HepG2 (cell line): ENCODE measurements at regions not wholly inside any gene's neighbourhood (a gene's known extent, or its start where the extent isn't known, plus 50 kb on each side); places are given as distances from the start of the nearest gene placed in this dataset.

ENCODE experiments used
- ATAC-seq: fragments of 200-7000 bp; cut with Tn5 transposase; 3 replicates; pipeline ENCODE4 v1.9.1; 2020; ENCODE audit warnings: mild to moderate bottlenecking, moderate library complexity
- BruUV-seq: library from RNA; stranded (reverse); fragments of 400-500 nt; replicated peaks from 2 replicates; lab custom pipeline; 2021; lab: Mats Ljungman, UMichigan
- CTCF ChIA-PET: fragments of 300-600 bp; formaldehyde crosslinking; extraction: SDS; loops from one replicate; lab custom pipeline; 2021; ENCODE audit warnings: low total read pairs, inconsistent platforms, low intra/inter-chr PET ratio; lab: Yijun Ruan, JAX
- POLR2A ChIA-PET: fragments of 350-600 bp; sonication (Branson Sonifier 250); formaldehyde crosslinking; loops from one replicate; lab custom pipeline; 2020; ENCODE audit warnings: antibody characterized with exemption, inconsistent platforms; lab: Yijun Ruan, JAX
- DNase-seq: peaks from one replicate; pipeline ENCODE4 v3.0.0-alpha.2; 2015; ENCODE audit warnings: low spot score
- FAIRE-seq: peaks from 3 replicates; lab custom pipeline; 2011; peaks lifted over from hg19 to GRCh38; lab: Jason Lieb, UNC
- H2AFZ ChIP-seq: one replicate; pipeline ENCODE4 v1.6.1; 2011; ENCODE audit warnings: low read length, inconsistent platforms
- H3K27ac ChIP-seq: fragments of 300-600 bp; 3 replicates; pipeline ENCODE4 v1.8.0; 2011; ENCODE audit warnings: mixed run types, mild to moderate bottlenecking, mixed read lengths, low read length, inconsistent platforms; ENCODE audit not compliant: insufficient read depth; ENCODE audit errors: extremely low read length
- H3K27me3 ChIP-seq, 2 experiments: fragments of 200-600 bp in 1 of 2; 2 replicates in 1 of 2; 3 replicates in 1 of 2; pipeline versions ENCODE4 v1.6.0 to v1.8.0; 2011; ENCODE audit warnings: low read length in 2 of 2, mild to moderate bottlenecking in 2 of 2, moderate library complexity in 2 of 2, inconsistent platforms in 1 of 2; ENCODE audit not compliant: insufficient read depth in 2 of 2, control insufficient read depth in 1 of 2
- H3K36me3 ChIP-seq, 2 experiments: fragments of 200-600 bp in 1 of 2; replicated peaks in 1 of 2; 2 replicates in 1 of 2; 3 replicates in 1 of 2; pipeline versions ENCODE4 v1.5.1 to v1.8.0; 2011; ENCODE audit warnings: low read length in 2 of 2, inconsistent platforms in 1 of 2; ENCODE audit not compliant: insufficient read depth in 2 of 2, control insufficient read depth in 1 of 2
- H3K4me1 ChIP-seq: 2 replicates; pipeline ENCODE4 v1.5.1; 2012; ENCODE audit warnings: low read length, inconsistent platforms; ENCODE audit not compliant: insufficient read depth
- H3K4me2 ChIP-seq: 2 replicates; pipeline ENCODE4 v1.6.0; 2011; ENCODE audit warnings: low read depth, low read length, inconsistent platforms
- H3K4me3 ChIP-seq, 3 experiments: fragments of 200-600 bp in 1 of 3; sonication (generic), shearing (Covaris generic) in 1 of 3; replicated peaks in 1 of 3; 2 replicates each; pipeline ENCODE4 v1.5.1; 2011 to 2016; ENCODE audit warnings: low read length in 3 of 3, inconsistent platforms in 2 of 3, low read depth in 2 of 3, mild to moderate bottlenecking in 2 of 3, control low read depth in 1 of 3, mixed read lengths in 1 of 3; ENCODE audit not compliant: insufficient read depth in 1 of 3
- H3K79me2 ChIP-seq: one replicate; pipeline ENCODE4 v1.6.1; 2011; ENCODE audit warnings: low read length, inconsistent platforms; ENCODE audit not compliant: insufficient read depth
- H3K9ac ChIP-seq: 2 replicates; pipeline ENCODE4 v1.6.0; 2011; ENCODE audit warnings: mild to moderate bottlenecking, low read depth, low read length, inconsistent platforms; ENCODE audit not compliant: insufficient read depth
- H3K9me3 ChIP-seq: 2 replicates; pipeline ENCODE4 v1.5.1; 2012; ENCODE audit warnings: mild to moderate bottlenecking, low read length
- H4K20me1 ChIP-seq: 2 replicates; pipeline ENCODE4 v1.6.0; 2011; ENCODE audit warnings: inconsistent platforms, mild to moderate bottlenecking, low read length, moderate library complexity; ENCODE audit not compliant: insufficient read depth
- DMAP1 ChIP-seq: IDR thresholded peaks from 2 replicates; pipeline ENCODE4 v1.6.1; 2016
- FUBP1 ChIP-seq: sonication (generic); formaldehyde crosslinking; IDR thresholded peaks from 2 replicates; pipeline ENCODE4 v1.5.1; 2020; ENCODE audit warnings: missing genetic modification reagents, mild to moderate bottlenecking, borderline replicate concordance
- HDAC6 ChIP-seq: fragments of 200-600 bp; sonication (generic); IDR thresholded peaks from 2 replicates; pipeline ENCODE4 v1.7.0; 2017; ENCODE audit warnings: mild to moderate bottlenecking, antibody characterized with exemption, low read length, low read depth
- PCBP2 ChIP-seq: fragments of 200-400 bp; formaldehyde crosslinking; optimal IDR thresholded peaks from 2 replicates; pipeline ENCODE3; 2018; ENCODE audit warnings: low read length, low read depth; ENCODE audit not compliant: poor library complexity, severe bottlenecking
- ZNF276 ChIP-seq: sonication (generic); formaldehyde crosslinking; IDR thresholded peaks from 2 replicates; pipeline ENCODE4 v1.4.0; 2020; ENCODE audit warnings: mild to moderate bottlenecking, low read depth, missing genetic modification reagents
- ZNF296 ChIP-seq: sonication (generic); formaldehyde crosslinking; conservative IDR thresholded peaks from 2 replicates; pipeline ENCODE4 v1.5.0; 2020; ENCODE audit warnings: mild to moderate bottlenecking, missing genetic modification reagents
- WGBS: methylation state at CpG from one replicate; pipeline ENCODE4 v1.1.6; 2017; ENCODE audit warnings: low lambda C conversion rate; 5-methylcytosine and 5-hydroxymethylcytosine counted together
- in situ Hi-C: cut with HindIII; loops from 2 replicates; pipeline ENCODE4 v1.10.0; 2017; ENCODE audit warnings: low pct_unique_long_range_greater_than_20kb; ENCODE audit not compliant: extremely low pct_ligation_motif_present
- intact Hi-C: fragments of 100-400 bp; cut with micrococcal nuclease; formaldehyde crosslinking; loops from one replicate; pipeline ENCODE4 v1.10.0; 2022; ENCODE audit not compliant: unreplicated experiment

GRCh38 chr13:89923052-89923451, 1424.4 kb upstream of the MIR17HG start:
- no peaks in the 10 kb centered on the region for H4K20me1 ChIP-seq
- no peaks in the 10 kb centered on the region for H3K36me3 ChIP-seq
- H3K4me2 ChIP-seq: no peak overlapping the region
- intact Hi-C loops: no loop called here
- no peak for ATAC-seq
- no peak for DNase-seq
- 2% methylated on average over 2 of the region's 2 CpGs for WGBS
- no peaks in the 10 kb centered on the region for H3K79me2 ChIP-seq
- ChIA-PET CTCF (no interaction called here), POLR2A (no interaction called here)
- no peak for FAIRE-seq
- no peak overlapping the region for H2AFZ ChIP-seq
- no peaks in the 10 kb centered on the region for H3K9me3 ChIP-seq
- no peak overlapping the region for H3K9ac ChIP-seq
- in situ Hi-C loops: no loop called here
- BruUV-seq: no TSS peak
- H3K27me3 ChIP-seq: no peaks in the 10 kb centered on the region; a peak in 1 of 5 replicates
- H3K4me3 ChIP-seq: no peak overlapping the region
- TF ChIP-seq ZNF296 (CRISPR knock-in tag): no peak
- H3K27ac ChIP-seq: no peak overlapping the region
- H3K4me1 ChIP-seq: no peaks in the 10 kb centered on the region

- Histone ChIP-seq H3K27ac (no peak overlapping the region), H3K36me3 (no peaks in the 10 kb centered on the region), H3K27me3 (no peaks in the 10 kb centered on the region; a peak in 1 of 5 replicates), H3K4me3 (no peak overlapping the region), H2AFZ (no peak overlapping the region), H3K9ac (no peak overlapping the region), H3K79me2 (no peaks in the 10 kb centered on the region), H3K9me3 (no peaks in the 10 kb centered on the region), H3K4me2 (no peak overlapping the region), H3K4me1 (no peaks in the 10 kb centered on the region), H4K20me1 (no peaks in the 10 kb centered on the region)
- POLR2A ChIA-PET: no interaction called here
- intact Hi-C loops (loop anchor here (2.0 kb wide), 2 partner anchors 25 to 229 kb away; no protein-coding TSS in a partner anchor), in situ Hi-C loops (no loop called here)
- no peak for DNase-seq
- FAIRE-seq: no peak
- WGBS: 0% methylated on average over 2 of the region's 2 CpGs
- CTCF ChIA-PET: no interaction called here
- BruUV-seq: no TSS peak
- no peak for TF ChIP-seq DMAP1 (CRISPR knock-in tag)
- ATAC-seq: no peak
Measured at GRCh38 chr13:89923736-89924135, 1423.8 kb upstream of the MIR17HG start.

- in situ Hi-C loops (no loop called here), intact Hi-C loops (loop anchor here (1.0 to 2.0 kb wide), 3 partner anchors 26 to 563 kb away; no protein-coding TSS in a partner anchor)
- POLR2A ChIA-PET: no interaction called here
- TF ChIP-seq HDAC6 (no peak), FUBP1 (CRISPR knock-in tag) (no peak), PCBP2 (no peak), ZNF276 (no peak)
Measured at GRCh38 chr13:89925107-89925506, 1422.4 kb upstream of the MIR17HG start.

More at GRCh38 chr13:89925107-89925506, 1422.4 kb upstream of the MIR17HG start:
- peaks cover under 1% of the 10 kb centered on the region; the same call in 1 of the 2 replicates for H3K4me1 ChIP-seq
- H3K27ac ChIP-seq: no peak overlapping the region
- H4K20me1 ChIP-seq: no peaks in the 10 kb centered on the region
- no peaks in the 10 kb centered on the region for H3K9me3 ChIP-seq
- H3K27me3 ChIP-seq: no peaks in the 10 kb centered on the region; a peak in 1 of 5 replicates
- 0% methylated on average over 2 of the region's 2 CpGs for WGBS
- no peaks in the 10 kb centered on the region for H3K36me3 ChIP-seq
- H3K4me2 ChIP-seq: no peak overlapping the region
- peak; percentile 78 for ATAC-seq
- no peak for FAIRE-seq
- H2AFZ ChIP-seq: no peak overlapping the region
- H3K4me3 ChIP-seq: no peak overlapping the region
- no peaks in the 10 kb centered on the region for H3K79me2 ChIP-seq
- no TSS peak for BruUV-seq
- CTCF ChIA-PET: no interaction called here
- no peak overlapping the region for H3K9ac ChIP-seq
- peak; percentile 32 for DNase-seq
